ENCODE measurements at regions not wholly inside any gene's neighbourhood (a gene's known extent, or its start where the extent isn't known, plus 50 kb on each side); places are given as distances from the start of the nearest gene placed in this dataset.

DNA sequence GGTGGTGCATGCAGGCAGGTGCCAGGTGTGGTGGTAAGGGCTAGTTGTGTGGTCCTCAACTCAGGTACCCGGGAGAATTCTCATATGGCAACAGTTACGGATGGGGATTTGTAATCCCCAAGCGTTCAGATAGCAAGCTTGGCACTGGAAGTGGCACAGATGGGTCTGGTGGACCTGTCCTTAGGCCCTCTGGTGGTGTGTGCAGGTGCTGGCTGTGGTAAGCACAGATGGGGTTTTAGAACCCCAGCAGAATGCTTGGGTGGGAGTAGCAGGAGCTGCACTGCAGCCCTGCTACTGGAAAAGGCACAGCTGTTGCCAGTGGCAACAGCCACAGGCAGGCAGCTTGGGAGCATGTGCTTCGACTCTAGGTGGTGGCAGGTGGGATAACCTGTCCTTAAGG lies 948.2 kb upstream of the FAM98A start:
- H3K9me2 ChIP-seq (replicated peaks; ENCODE audit: control insufficient read depth, low read length) = no peaks in the 10 kb centered on the region
- H4K20me1 ChIP-seq (ENCODE audit: control insufficient read depth, insufficient read depth, low read depth, low read length) = no peaks in the 10 kb centered on the region
- H3K4me2 ChIP-seq (ENCODE audit: low read length) = no peak overlapping the region
- no peaks in the 10 kb centered on the region for H3K36me3 ChIP-seq (ENCODE audit: control insufficient read depth, low read length)
- H3K9me3 ChIP-seq (ENCODE audit: control insufficient read depth, insufficient read depth, low read length) = no peaks in the 10 kb centered on the region
- no peaks in the 10 kb centered on the region for H3F3A ChIP-seq (ENCODE audit: control insufficient read depth, insufficient read depth)
- TF ChIP-seq, protein P1, sequence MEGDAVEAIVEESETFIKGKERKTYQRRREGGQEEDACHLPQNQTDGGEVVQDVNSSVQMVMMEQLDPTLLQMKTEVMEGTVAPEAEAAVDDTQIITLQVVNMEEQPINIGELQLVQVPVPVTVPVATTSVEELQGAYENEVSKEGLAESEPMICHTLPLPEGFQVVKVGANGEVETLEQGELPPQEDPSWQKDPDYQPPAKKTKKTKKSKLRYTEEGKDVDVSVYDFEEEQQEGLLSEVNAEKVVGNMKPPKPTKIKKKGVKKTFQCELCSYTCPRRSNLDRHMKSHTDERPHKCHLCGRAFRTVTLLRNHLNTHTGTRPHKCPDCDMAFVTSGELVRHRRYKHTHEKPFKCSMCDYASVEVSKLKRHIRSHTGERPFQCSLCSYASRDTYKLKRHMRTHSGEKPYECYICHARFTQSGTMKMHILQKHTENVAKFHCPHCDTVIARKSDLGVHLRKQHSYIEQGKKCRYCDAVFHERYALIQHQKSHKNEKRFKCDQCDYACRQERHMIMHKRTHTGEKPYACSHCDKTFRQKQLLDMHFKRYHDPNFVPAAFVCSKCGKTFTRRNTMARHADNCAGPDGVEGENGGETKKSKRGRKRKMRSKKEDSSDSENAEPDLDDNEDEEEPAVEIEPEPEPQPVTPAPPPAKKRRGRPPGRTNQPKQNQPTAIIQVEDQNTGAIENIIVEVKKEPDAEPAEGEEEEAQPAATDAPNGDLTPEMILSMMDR (IDR thresholded peaks at IDR 0.05; ENCODE audit: low read depth, low read length, poor library complexity, severe bottlenecking) = no peak
- no peak for TF ChIP-seq EZH2phosphoT487 (IDR thresholded peaks at IDR 0.05; ENCODE audit: borderline replicate concordance, low read length)
- H3K4me1 ChIP-seq (ENCODE audit: control insufficient read depth, low read length) = no peaks in the 10 kb centered on the region
- H3K4me3 ChIP-seq (ENCODE audit: low read length) = no peak overlapping the region
- H3K79me2 ChIP-seq (ENCODE audit: control insufficient read depth, low read length) = no peaks in the 10 kb centered on the region
- H3K27ac ChIP-seq (ENCODE audit: low read depth, low read length) = no peak overlapping the region
- no peaks in the 10 kb centered on the region for H3K27me3 ChIP-seq (ENCODE audit: control insufficient read depth, low read length)

DNA sequence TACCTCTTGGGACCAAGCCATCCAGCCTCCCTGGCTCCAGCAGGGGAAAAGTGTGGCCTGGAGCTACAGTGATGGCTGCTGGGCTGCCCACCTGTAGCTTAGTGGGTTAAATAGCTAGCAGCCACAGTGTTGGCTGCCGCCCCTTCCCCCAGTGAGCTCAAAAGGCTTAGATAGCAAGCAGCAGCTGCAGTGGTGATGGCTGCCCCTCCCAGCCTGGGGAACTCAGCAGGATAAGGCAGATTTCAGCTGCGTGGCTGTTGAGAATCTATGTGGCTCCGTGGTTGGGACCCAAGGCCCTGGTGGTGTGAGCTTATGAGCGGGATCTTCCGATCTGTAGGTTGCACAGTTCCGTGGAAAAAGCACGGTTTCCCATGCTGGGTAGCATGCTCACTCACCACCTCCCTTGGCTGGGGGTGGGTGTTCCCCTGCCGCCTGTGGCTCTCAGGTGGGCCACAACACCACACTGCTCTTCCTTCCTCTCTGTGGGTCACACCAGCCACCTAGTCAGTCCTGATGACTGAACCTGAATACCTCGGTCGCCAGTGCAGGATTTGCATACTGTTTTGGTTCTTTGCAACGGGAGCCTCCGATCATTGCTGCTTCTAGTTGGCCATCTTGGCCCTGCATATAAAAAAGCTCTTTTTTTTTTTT lies 946.5 kb upstream of the FAM98A start:
- no peaks in the 10 kb centered on the region for H3K36me3 ChIP-seq (ENCODE audit: control insufficient read depth, low read length)
- no peak overlapping the region for H3K4me3 ChIP-seq (ENCODE audit: low read length)
- no peaks in the 10 kb centered on the region for H3K79me2 ChIP-seq (ENCODE audit: control insufficient read depth, low read length)
- H3K9me2 ChIP-seq (replicated peaks; ENCODE audit: control insufficient read depth, low read length) = no peaks in the 10 kb centered on the region
- no peaks in the 10 kb centered on the region for H4K20me1 ChIP-seq (ENCODE audit: control insufficient read depth, insufficient read depth, low read depth, low read length)
- no peak for TF ChIP-seq EZH2phosphoT487 (IDR thresholded peaks at IDR 0.05; ENCODE audit: borderline replicate concordance, low read length)
- H3K4me1 ChIP-seq (ENCODE audit: control insufficient read depth, low read length) = no peaks in the 10 kb centered on the region
- no peaks in the 10 kb centered on the region for H3K9me3 ChIP-seq (ENCODE audit: control insufficient read depth, insufficient read depth, low read length)
- H3K27ac ChIP-seq (ENCODE audit: low read depth, low read length) = no peak overlapping the region
- no peaks in the 10 kb centered on the region for H3F3A ChIP-seq (ENCODE audit: control insufficient read depth, insufficient read depth)
- no peaks in the 10 kb centered on the region for H3K27me3 ChIP-seq (ENCODE audit: control insufficient read depth, low read length)
- H3K4me2 ChIP-seq (ENCODE audit: low read length) = no peak overlapping the region

DNA sequence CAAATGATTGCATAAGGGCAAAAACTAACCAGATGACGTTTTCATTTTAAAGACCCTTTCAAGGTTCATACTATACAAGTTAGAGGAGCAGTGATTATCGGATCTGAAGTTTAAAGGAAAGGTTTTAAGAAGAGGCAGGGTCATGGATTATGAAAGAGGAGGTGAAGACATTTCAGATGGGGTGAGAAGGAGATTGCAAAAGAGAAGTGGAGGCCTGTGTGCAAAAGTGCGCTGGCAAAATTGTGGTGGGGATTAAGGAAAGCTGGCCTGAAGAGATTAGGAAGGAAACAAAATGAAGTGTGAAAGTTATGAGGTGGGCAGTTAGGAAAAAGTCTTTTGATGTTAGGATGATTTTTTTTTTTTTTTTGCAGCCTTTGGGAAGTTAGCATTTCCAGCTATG lies 935.7 kb upstream of the FAM98A start:
- Histone ChIP-seq H3K9me3 (ENCODE audit: control insufficient read depth, insufficient read depth, low read length) (peaks cover 3% of the 10 kb centered on the region; the same call in 1 of the 2 replicates), H3K79me2 (ENCODE audit: control insufficient read depth, low read length) (no peaks in the 10 kb centered on the region), H3K4me2 (ENCODE audit: low read length) (no peak overlapping the region), H3K4me1 (ENCODE audit: control insufficient read depth, low read length) (no peaks in the 10 kb centered on the region), H3F3A (ENCODE audit: control insufficient read depth, insufficient read depth) (no peaks in the 10 kb centered on the region), H3K9me2 (replicated peaks; ENCODE audit: control insufficient read depth, low read length) (no peaks in the 10 kb centered on the region), H4K20me1 (ENCODE audit: control insufficient read depth, insufficient read depth, low read depth, low read length) (no peaks in the 10 kb centered on the region), H3K27ac (ENCODE audit: low read depth, low read length) (no peak overlapping the region), H3K4me3 (ENCODE audit: low read length) (no peak overlapping the region), H3K36me3 (ENCODE audit: control insufficient read depth, low read length) (no peaks in the 10 kb centered on the region), H3K27me3 (ENCODE audit: control insufficient read depth, low read length) (no peaks in the 10 kb centered on the region)
- TF ChIP-seq, protein P1 (IDR thresholded peaks at IDR 0.05; ENCODE audit: low read depth, low read length, poor library complexity, severe bottlenecking) = no peak
- TF ChIP-seq EZH2phosphoT487 (IDR thresholded peaks at IDR 0.05; ENCODE audit: borderline replicate concordance, low read length) = no peak

DNA sequence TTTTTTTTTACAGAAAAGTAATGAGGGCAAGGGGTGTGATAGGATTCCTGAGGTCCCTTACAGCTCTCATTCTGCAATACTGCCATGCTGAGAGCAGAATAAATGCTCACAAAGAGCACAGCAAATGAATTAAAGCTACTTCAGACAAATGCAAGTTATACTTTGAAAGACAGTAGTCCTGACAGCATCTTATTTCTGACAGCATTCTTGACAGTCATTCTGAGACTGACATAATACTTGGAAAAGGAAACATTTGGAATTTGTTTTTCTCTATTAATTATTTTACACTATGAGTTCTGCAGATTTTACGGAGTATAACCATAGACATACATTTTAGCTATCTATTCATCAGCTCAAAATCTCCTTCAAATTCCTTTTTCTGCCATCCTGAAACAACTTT lies 935.2 kb upstream of the FAM98A start:
- Histone ChIP-seq H3K4me1 (ENCODE audit: control insufficient read depth, low read length) (no peaks in the 10 kb centered on the region), H3K9me2 (replicated peaks; ENCODE audit: control insufficient read depth, low read length) (no peaks in the 10 kb centered on the region), H3K27me3 (ENCODE audit: control insufficient read depth, low read length) (no peaks in the 10 kb centered on the region), H3K4me3 (ENCODE audit: low read length) (no peak overlapping the region), H3K4me2 (ENCODE audit: low read length) (no peak overlapping the region), H3K27ac (ENCODE audit: low read depth, low read length) (no peak overlapping the region), H3K79me2 (ENCODE audit: control insufficient read depth, low read length) (no peaks in the 10 kb centered on the region), H3F3A (ENCODE audit: control insufficient read depth, insufficient read depth) (no peaks in the 10 kb centered on the region), H4K20me1 (ENCODE audit: control insufficient read depth, insufficient read depth, low read depth, low read length) (no peaks in the 10 kb centered on the region), H3K36me3 (ENCODE audit: control insufficient read depth, low read length) (no peaks in the 10 kb centered on the region), H3K9me3 (ENCODE audit: control insufficient read depth, insufficient read depth, low read length) (no peaks in the 10 kb centered on the region)
- TF ChIP-seq, protein P1 (IDR thresholded peaks at IDR 0.05; ENCODE audit: low read depth, low read length, poor library complexity, severe bottlenecking) = no peak
- TF ChIP-seq EZH2phosphoT487 (IDR thresholded peaks at IDR 0.05; ENCODE audit: borderline replicate concordance, low read length) = no peak
